ENCODE measurements at regions not wholly inside any gene's neighbourhood (a gene's known extent, or its start where the extent isn't known, plus 50 kb on each side); places are given as distances from the start of the nearest gene placed in this dataset.

DNA sequence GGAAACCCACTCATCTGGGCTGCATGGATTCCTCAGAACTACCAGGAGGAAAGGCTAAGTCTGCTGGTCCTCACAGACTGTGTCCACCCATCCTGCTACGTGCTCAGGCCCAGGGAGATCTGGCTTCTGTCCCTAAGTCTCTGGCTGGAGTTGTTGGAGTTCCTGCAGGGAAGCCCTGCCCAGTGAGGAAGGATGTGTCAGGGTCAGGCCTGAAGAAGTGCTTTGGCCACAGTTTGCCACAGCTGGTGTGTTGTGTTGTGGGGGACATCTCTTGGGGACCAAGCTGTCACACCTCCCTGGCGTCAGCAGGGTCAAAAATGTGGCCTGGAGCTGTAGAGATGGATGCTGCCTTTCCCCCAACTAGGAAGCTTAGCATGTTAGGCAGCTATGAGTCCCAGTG, 684.7 kb downstream of the METTL15 start:
- TF ChIP-seq, protein P1, sequence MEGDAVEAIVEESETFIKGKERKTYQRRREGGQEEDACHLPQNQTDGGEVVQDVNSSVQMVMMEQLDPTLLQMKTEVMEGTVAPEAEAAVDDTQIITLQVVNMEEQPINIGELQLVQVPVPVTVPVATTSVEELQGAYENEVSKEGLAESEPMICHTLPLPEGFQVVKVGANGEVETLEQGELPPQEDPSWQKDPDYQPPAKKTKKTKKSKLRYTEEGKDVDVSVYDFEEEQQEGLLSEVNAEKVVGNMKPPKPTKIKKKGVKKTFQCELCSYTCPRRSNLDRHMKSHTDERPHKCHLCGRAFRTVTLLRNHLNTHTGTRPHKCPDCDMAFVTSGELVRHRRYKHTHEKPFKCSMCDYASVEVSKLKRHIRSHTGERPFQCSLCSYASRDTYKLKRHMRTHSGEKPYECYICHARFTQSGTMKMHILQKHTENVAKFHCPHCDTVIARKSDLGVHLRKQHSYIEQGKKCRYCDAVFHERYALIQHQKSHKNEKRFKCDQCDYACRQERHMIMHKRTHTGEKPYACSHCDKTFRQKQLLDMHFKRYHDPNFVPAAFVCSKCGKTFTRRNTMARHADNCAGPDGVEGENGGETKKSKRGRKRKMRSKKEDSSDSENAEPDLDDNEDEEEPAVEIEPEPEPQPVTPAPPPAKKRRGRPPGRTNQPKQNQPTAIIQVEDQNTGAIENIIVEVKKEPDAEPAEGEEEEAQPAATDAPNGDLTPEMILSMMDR (IDR thresholded peaks at IDR 0.05), result no peak
- no peak for TF ChIP-seq SIN3A (IDR thresholded peaks at IDR 0.05; ENCODE audit: borderline replicate concordance, insufficient read depth, low read depth, low read length)
